ENCODE measurements at regions not wholly inside any gene's neighbourhood (a gene's known extent, or its start where the extent isn't known, plus 50 kb on each side); places are given as distances from the start of the nearest gene placed in this dataset.

- DNase-seq, result no peak
Observed at GRCh38 chr4:13024147-13025105, 459.7 kb downstream of the RAB28 start.

DNA sequence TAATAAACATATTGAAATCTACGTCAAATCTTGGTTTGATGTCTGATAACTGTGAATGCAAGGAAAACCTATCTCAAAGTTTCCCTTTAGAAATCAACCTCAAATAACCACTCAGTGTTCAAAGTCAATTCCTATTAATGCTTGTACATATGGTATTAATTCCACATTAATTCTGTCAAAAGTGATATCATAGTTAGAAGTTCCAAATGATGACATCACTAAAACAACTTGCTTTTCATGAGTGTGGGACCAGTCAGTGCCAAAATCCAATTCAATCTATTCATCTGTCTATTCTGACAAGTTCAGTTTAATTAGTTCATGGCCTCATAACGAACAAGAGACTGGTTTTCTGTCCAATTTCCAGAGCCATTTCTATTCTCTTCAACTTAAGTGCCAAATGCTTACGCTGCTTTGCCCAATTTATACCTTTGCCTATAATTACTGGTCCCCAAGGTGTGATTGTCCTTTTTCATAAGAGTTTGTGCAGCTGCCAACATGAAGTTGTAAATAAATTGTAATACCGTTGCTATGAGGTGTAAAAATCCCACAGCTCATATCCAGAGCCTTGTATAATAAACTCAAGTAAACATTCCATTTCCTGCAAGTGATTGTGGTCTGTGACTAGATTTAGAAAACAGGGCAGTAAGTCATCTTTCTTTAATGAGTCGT lies 476.2 kb downstream of the RAB28 start:
- DNase-seq, result no peak

- DNase-seq, result no peak
Observed at GRCh38 chr4:12993923-12994322, 490.2 kb downstream of the RAB28 start.

DNA sequence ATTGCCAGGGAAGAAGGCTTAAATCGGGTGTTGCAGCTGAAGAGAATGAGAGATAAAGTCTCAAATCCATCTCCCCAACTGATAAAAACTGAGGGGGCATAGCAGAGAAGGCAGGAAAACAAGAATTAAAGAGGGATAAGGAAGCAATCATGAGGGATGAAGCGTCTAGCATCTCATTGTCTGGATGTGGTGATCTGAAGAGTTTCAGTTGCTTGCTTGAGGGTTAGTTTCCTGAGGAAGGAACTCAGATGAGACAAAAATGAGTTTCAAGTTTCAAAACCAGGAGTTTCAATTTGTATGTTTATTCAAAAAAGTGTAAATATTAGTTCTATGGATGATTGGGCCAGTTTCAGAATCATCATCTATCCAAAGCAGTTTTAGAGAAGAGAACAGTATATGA lies 496.9 kb downstream of the RAB28 start:
- DNase-seq, result no peak

DNA sequence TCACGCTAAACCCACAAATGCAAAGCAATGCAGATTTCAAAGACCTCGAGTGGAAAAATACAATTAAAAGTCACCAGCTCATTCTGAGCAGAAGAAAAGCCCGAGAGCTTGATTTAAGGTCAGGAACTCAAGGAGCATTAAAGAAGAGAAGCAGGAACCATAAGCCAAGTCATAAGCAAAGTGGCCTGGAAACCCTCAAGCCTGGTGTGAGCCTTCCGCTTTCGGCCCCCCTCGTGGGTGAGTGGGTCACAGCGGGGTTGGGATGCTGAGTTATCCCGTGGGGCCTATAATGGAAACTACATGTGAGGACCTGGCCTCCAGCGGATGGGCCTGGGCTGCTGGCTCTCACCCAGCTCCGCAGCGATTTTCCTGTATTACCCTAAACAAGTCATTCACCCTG lies 504.3 kb downstream of the RAB28 start:
- no peak for DNase-seq

GRCh38 chr4:12978310-12978709 lies 505.8 kb downstream of the RAB28 start:
- DNase-seq, result no peak

GRCh38 chr4:12975511-12975910 lies 508.6 kb downstream of the RAB28 start:
- DNase-seq, result no peak

- no peak for DNase-seq
Observed at GRCh38 chr4:12973522-12973921, 510.6 kb downstream of the RAB28 start.

GRCh38 chr4:12968345-12968744 lies 515.8 kb downstream of the RAB28 start:
- DNase-seq, result no peak

GRCh38 chr4:12966726-12967125 lies 517.4 kb downstream of the RAB28 start:
- DNase-seq, result no peak

DNA sequence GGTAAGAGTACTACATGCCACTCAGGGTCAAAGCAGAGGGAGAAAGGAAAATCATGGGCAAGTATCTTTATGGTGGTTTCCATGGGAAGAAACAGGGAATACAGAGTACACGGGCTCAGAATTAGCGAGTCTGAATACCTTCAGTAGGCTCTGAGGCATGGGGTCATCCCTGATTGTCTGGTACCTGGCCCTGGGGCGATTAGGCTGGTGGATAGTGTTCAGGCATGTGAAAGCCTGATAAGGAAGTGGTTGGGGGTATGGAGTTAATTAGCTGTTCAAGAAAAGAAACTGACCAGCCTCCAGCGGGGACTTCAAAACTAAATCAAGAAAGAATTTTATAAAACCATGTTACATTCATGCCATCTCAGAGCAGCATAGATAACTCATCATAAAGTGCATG lies 518.8 kb downstream of the RAB28 start:
- DNase-seq, result no peak

DNA sequence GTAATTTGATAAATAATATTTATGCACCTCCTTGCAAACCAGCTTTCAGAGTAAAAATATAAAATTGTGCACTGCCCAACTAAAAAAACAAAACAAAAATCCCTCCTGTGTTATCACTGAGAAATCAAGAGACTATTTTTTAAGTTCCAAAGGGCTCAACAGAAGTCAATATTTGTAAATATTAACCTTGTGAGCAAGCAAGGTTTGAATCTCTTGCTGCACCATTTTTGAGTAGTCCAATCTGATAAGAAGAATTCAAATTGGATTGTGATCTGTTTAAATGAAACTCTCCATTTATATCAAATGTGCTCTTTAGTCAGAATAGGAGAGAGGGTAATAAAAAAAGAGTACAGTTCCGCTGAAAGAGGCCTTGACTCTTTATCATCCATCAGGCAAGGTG lies 520.2 kb downstream of the RAB28 start:
- DNase-seq, result no peak

GRCh38 chr4:12963291-12963690 lies 520.8 kb downstream of the RAB28 start:
- no peak for DNase-seq

GRCh38 chr4:12961713-12962112 lies 522.4 kb downstream of the RAB28 start:
- DNase-seq, result no peak

GRCh38 chr4:12958436-12958835 lies 525.7 kb downstream of the RAB28 start:
- DNase-seq, result no peak

DNA sequence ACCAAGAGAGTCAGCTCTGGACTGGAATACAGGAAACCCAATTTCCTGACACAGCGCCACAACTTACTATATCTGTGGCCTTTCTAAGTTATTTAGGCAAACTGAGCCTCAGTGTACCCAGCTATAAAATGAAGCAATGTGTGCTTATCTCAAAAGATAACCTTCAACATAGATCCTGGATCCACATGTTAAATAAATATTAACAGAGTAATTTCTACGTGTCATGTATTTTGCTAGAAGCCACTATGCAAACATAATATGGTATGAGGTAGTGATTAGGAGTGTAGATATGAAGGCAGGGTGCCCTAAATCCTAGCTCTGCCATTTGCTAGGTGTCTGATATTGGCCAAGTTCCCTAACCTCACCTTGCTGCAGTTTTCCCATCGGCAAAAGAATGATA lies 527.0 kb downstream of the RAB28 start:
- no peak for DNase-seq

DNA sequence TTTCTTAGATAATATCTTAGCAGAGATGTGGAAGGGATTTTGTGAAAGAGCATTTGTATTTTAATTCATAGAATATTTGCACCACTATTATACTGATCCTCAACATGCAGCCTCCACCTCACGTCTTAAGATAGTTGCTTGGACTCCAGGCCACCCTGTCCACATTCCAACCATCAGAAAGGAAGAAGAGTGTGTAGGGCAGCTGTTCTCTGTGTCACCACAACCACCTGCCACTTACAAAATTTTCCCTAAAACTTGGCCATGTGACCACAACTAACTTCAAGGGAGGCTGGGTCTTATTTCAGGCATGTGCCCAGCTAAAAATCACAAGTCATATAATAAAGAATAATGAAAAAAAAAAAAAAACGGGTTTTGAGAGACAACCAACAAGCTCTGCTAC lies 528.1 kb downstream of the RAB28 start:
- no peak for DNase-seq

- DNase-seq, result no peak
Observed at GRCh38 chr4:12949719-12950490, 534.2 kb downstream of the RAB28 start.

- DNase-seq, result no peak
Observed at GRCh38 chr4:12943069-12943468, 541.1 kb downstream of the RAB28 start.

- DNase-seq, result no peak
Observed at GRCh38 chr4:12933760-12934221, 550.3 kb downstream of the RAB28 start.

- no peak for DNase-seq
Observed at GRCh38 chr4:12932203-12932788, 551.8 kb downstream of the RAB28 start.

- no peak for DNase-seq
Observed at GRCh38 chr4:12929784-12930183, 554.4 kb downstream of the RAB28 start.

DNA sequence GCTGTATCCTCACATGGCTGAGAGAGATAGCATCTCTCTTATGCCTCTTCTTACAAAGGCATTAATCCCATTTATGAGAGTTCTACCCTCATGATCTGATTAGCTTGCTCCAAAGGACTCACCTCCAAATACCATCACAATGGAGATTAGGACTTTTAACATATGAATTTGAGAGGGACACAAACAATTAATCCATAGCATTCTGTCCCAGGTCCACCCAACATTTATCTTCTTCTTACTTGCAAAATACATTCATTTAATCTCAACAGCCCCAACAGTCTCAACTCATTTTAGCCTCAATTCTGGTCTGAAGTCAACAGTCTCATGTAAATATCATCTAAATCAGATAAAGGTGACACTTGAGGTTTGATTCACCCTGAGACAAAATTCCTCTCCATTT lies 555.4 kb downstream of the RAB28 start:
- no peak for DNase-seq
